WERI-Rb-1 (cell line): ENCODE measurements at regions not wholly inside any gene's neighbourhood (a gene's known extent, or its start where the extent isn't known, plus 50 kb on each side); places are given as distances from the start of the nearest gene placed in this dataset.

Experiments used
- DNase-seq: peaks from one replicate; pipeline ENCODE4 v3.0.0-alpha.2; 2020
- H3K27ac ChIP-seq: fragments of 250-450 bp; sonication (Bioruptor Pico); 2 replicates; pipeline ENCODE4 v1.5.1; 2020; ENCODE audit warnings: mild to moderate bottlenecking, moderate library complexity
- H3K27me3 ChIP-seq: fragments of 250-450 bp; sonication (Bioruptor Pico); 2 replicates; pipeline ENCODE4 v1.5.1; 2021; ENCODE audit warnings: mild to moderate bottlenecking, low read depth, moderate library complexity; ENCODE audit not compliant: insufficient read depth, severe bottlenecking
- H3K36me3 ChIP-seq: fragments of 250-450 bp; sonication (Bioruptor Pico); 2 replicates; pipeline ENCODE4 v1.5.1; 2020; ENCODE audit warnings: mild to moderate bottlenecking, moderate library complexity
- H3K4me3 ChIP-seq: 2 replicates; pipeline ENCODE4 v1.5.1; 2011; ENCODE audit warnings: low read depth, mild to moderate bottlenecking, control low read depth, low read length
- H3K9me3 ChIP-seq: fragments of 250-450 bp; sonication (Bioruptor Pico); 2 replicates; pipeline ENCODE4 v1.5.1; 2021; ENCODE audit warnings: mild to moderate bottlenecking, moderate library complexity; ENCODE audit not compliant: severe bottlenecking
- TF ChIP-seq, protein P1 (sequence below): IDR thresholded peaks from 2 replicates; pipeline ENCODE4 v1.5.1; 2011; ENCODE audit warnings: low read depth, mild to moderate bottlenecking, control low read depth, inconsistent platforms, low read length

DNA sequence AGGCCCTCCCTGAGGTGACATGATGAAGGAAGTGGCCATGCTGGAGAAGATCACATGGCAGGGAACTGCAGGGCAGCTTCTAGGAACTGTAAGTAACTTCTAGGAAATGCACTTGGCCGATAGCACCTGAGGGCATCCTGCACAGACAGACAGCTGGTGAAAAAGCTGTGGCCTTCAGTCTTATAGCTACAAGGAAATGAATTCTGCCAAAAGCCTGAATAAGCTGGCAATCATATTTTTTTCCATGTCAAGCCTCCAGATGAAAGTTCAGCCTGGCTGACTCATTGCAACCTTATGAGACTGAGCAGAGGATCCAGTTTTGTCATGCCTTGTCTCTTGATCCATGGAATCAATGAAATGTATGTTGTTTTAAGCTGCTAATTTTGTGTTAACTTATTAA lies 91.1 kb upstream of the CACNA2D1 start:
- H3K27me3 ChIP-seq = no peaks in the 10 kb centered on the region
- no peak overlapping the region for H3K27ac ChIP-seq
- H3K9me3 ChIP-seq = no peaks in the 10 kb centered on the region
- no peaks in the 10 kb centered on the region for H3K36me3 ChIP-seq
- TF ChIP-seq, protein P1, sequence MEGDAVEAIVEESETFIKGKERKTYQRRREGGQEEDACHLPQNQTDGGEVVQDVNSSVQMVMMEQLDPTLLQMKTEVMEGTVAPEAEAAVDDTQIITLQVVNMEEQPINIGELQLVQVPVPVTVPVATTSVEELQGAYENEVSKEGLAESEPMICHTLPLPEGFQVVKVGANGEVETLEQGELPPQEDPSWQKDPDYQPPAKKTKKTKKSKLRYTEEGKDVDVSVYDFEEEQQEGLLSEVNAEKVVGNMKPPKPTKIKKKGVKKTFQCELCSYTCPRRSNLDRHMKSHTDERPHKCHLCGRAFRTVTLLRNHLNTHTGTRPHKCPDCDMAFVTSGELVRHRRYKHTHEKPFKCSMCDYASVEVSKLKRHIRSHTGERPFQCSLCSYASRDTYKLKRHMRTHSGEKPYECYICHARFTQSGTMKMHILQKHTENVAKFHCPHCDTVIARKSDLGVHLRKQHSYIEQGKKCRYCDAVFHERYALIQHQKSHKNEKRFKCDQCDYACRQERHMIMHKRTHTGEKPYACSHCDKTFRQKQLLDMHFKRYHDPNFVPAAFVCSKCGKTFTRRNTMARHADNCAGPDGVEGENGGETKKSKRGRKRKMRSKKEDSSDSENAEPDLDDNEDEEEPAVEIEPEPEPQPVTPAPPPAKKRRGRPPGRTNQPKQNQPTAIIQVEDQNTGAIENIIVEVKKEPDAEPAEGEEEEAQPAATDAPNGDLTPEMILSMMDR = no peak
- no peak for DNase-seq
- no peak overlapping the region for H3K4me3 ChIP-seq

DNA sequence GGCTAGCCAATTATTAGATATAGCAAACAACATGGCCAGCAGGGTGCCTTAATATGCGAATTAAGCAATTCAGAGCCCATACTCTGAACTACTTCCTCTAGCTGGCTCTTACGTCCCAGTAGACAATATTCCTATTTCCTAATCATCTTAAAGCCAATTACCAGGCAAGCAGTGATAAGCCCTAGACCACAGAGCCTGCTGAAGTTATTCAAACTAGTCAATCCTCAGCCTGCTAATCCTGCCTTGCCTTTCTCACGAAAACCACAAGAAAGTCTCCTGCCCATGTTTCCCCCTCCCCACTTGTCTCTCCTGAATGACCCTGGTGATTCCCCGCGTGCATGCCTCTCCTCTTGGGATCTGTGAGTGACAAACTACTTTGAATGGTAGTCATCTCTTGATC lies 86.8 kb upstream of the CACNA2D1 start:
- H3K27ac ChIP-seq = peak overlapping the region; percentile 14; the same call in 1 of the 2 replicates
- no peaks in the 10 kb centered on the region for H3K36me3 ChIP-seq
- H3K27me3 ChIP-seq = no peaks in the 10 kb centered on the region
- TF ChIP-seq, protein P1 = no peak
- DNase-seq = peak; percentile 57
- no peaks in the 10 kb centered on the region for H3K9me3 ChIP-seq
- H3K4me3 ChIP-seq = no peak overlapping the region

DNA sequence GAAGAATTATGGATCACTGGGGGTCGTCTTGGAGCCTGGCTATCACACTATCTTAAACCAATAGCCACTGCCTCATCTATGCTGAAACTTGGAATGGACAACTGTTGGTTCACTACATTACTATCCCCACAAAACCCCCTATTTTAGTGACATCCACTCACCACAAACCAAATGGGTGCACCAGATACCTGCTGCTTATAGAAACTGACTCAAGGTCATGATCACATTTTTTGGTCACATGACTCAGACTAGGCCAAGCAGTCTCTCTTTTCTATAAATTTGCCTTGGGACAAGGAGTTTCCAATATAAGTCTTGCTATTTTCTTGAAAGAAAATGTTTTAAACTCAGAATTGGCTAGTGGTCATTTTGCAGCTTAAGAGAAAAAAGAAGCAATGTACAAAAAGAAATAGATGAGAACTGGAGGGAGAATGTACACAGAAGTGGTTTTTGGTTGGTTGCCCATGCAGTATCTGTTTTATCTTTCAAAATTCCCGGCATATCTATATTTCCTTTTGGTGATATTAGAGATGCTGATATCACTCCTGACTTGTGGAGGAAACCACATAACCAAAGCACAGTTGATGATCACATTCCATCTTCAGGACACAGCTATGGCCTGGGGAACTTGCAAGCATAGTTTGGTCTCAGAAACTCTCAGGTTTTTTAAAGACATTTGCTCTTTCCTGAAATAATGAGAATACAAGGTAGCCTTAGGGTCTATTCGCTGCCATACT lies 85.2 kb upstream of the CACNA2D1 start:
- no peak overlapping the region for H3K4me3 ChIP-seq
- no peak for DNase-seq

GRCh38 chr7:82527851-82528250 lies 84.3 kb upstream of the CACNA2D1 start:
- no peaks in the 10 kb centered on the region for H3K9me3 ChIP-seq
- no peaks in the 10 kb centered on the region for H3K36me3 ChIP-seq
- H3K27me3 ChIP-seq = no peaks in the 10 kb centered on the region
- TF ChIP-seq, protein P1 = no peak
- DNase-seq = no peak
- no peak overlapping the region for H3K27ac ChIP-seq
- H3K4me3 ChIP-seq = no peak overlapping the region

More for the DNA sequence above, 85.2 kb upstream of the CACNA2D1 start:
- no peaks in the 10 kb centered on the region for H3K27me3 ChIP-seq
- no peaks in the 10 kb centered on the region for H3K36me3 ChIP-seq
- TF ChIP-seq, protein P1 = no peak
- no peak overlapping the region for H3K27ac ChIP-seq
- no peaks in the 10 kb centered on the region for H3K9me3 ChIP-seq

DNA sequence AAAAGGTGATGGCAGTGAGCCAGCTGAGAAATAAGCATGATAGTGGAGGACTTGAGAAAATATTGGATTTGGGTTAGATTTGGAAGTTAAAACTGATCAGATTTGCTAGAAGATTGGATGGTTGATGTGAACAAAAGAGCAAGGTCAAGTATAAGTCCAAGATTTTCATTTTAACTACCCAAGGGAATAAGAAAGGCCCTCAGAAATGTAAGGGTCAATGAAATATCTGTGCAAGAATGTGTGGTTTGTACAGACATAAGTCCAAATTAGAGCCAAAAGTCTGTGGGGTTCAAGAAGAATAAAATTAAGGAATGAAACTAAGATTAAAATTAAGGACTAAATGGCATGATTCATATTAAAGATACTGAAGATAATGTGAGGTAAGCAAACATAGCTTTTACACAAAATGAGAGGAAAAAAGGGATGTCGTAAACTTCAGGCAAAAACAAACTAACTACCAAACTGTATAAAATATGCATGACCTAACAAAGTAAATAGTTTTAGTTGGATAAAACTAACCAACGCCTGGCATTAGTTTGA lies 78.4 kb upstream of the CACNA2D1 start:
- no peak overlapping the region for H3K4me3 ChIP-seq
- DNase-seq = no peak
- H3K9me3 ChIP-seq = no peaks in the 10 kb centered on the region
- H3K36me3 ChIP-seq = no peaks in the 10 kb centered on the region
- TF ChIP-seq, protein P1 = no peak
- no peaks in the 10 kb centered on the region for H3K27me3 ChIP-seq
- H3K27ac ChIP-seq = no peak overlapping the region
